HL-60 (cell line): ENCODE measurements at regions not wholly inside any gene's neighbourhood (a gene's known extent, or its start where the extent isn't known, plus 50 kb on each side); places are given as distances from the start of the nearest gene placed in this dataset.

ENCODE experiments used
- DNase-seq, 2 experiments: peaks; one replicate each; pipeline ENCODE4 v3.0.0-alpha.2; 2010 to 2020; ENCODE audit warnings: low read depth in 1 of 2, low spot score in 1 of 2
- H3K27ac ChIP-seq: fragments of 250-450 bp; sonication (Bioruptor Pico); replicated peaks from 2 replicates; pipeline ENCODE4 v1.5.1; 2020; ENCODE audit warnings: mild to moderate bottlenecking, moderate library complexity
- H3K27me3 ChIP-seq: fragments of 250-450 bp; sonication (Bioruptor Pico); 2 replicates; pipeline ENCODE4 v1.5.1; 2021; ENCODE audit warnings: mild to moderate bottlenecking, moderate library complexity; ENCODE audit not compliant: insufficient read depth, poor library complexity, severe bottlenecking
- H3K4me3 ChIP-seq: replicated peaks from 2 replicates; pipeline ENCODE4 v1.5.1; 2011; ENCODE audit warnings: mild to moderate bottlenecking, control low read depth, low read length; ENCODE audit not compliant: insufficient read depth
- CTCF ChIP-seq: IDR thresholded peaks from one replicate; pipeline ENCODE4 v1.5.1; 2011; ENCODE audit warnings: low read length, control low read depth, inconsistent platforms; ENCODE audit not compliant: insufficient read depth
- GABPA ChIP-seq: IDR thresholded peaks from 2 replicates; pipeline ENCODE4 v1.6.1; 2012; ENCODE audit warnings: low read depth
- POLR2AphosphoS5 ChIP-seq: IDR thresholded peaks from 2 replicates; pipeline ENCODE4 v1.6.1; 2012; ENCODE audit warnings: low read depth
- REST ChIP-seq: IDR thresholded peaks from 2 replicates; pipeline ENCODE4 v1.6.1; 2012; ENCODE audit warnings: low read depth; ENCODE audit not compliant: insufficient replicate concordance
- SPI1 ChIP-seq: IDR thresholded peaks from 2 replicates; pipeline ENCODE4 v1.6.1; 2012; ENCODE audit warnings: low read depth, mild to moderate bottlenecking, borderline replicate concordance

GRCh38 chr7:138402749-138403148 lies 57.3 kb upstream of the TRIM24 start:
- Histone ChIP-seq H3K27me3 (no peaks in the 10 kb centered on the region), H3K27ac (no peak overlapping the region), H3K4me3 (no peak overlapping the region)
- no peak for TF ChIP-seq GABPA
- TF ChIP-seq SPI1: no peak
- no peak for TF ChIP-seq CTCF
- TF ChIP-seq POLR2AphosphoS5: no peak
- DNase-seq: no peak

GRCh38 chr7:138405496-138405895 lies 54.6 kb upstream of the TRIM24 start:
- DNase-seq: no peak
- Histone ChIP-seq H3K27ac (no peak overlapping the region), H3K27me3 (no peaks in the 10 kb centered on the region), H3K4me3 (no peak overlapping the region)
- TF ChIP-seq GABPA (no peak), CTCF (no peak), REST (no peak), SPI1 (no peak), POLR2AphosphoS5 (no peak)

GRCh38 chr7:138407792-138408191 lies 52.3 kb upstream of the TRIM24 start:
- TF ChIP-seq SPI1: no peak
- TF ChIP-seq GABPA: no peak
- no peak for TF ChIP-seq POLR2AphosphoS5
- no peak for TF ChIP-seq REST
- no peak for TF ChIP-seq CTCF
- no peak overlapping the region for H3K4me3 ChIP-seq
- H3K27ac ChIP-seq: no peak overlapping the region
- no peak for DNase-seq
- no peaks in the 10 kb centered on the region for H3K27me3 ChIP-seq
